Panc1 (cell line): ENCODE measurements at regions not wholly inside any gene's neighbourhood (a gene's known extent, or its start where the extent isn't known, plus 50 kb on each side); places are given as distances from the start of the nearest gene placed in this dataset.
A peak's percentile ranks its signal among the peaks of the same experiment; 100 is the strongest.

Source experiments
- ATAC-seq: fragments of 200-7000 bp; cut with Tn5 transposase; 2 replicates; pipeline ENCODE4 v1.9.1; 2020; ENCODE audit warnings: mild to moderate bottlenecking, moderate library complexity
- BruUV-seq: library from RNA; stranded (reverse); fragments of 400-500 nt; replicated peaks from 2 replicates; lab custom pipeline; 2021; lab: Mats Ljungman, UMichigan
- CTCF ChIA-PET: fragments of 300-600 bp; sonication (Branson Sonifier 250); formaldehyde crosslinking; loops from one replicate; lab custom pipeline; 2022; ENCODE audit warnings: antibody characterized with exemption; lab: Charles Lee
- POLR2A ChIA-PET: fragments of 300-600 bp; sonication (Branson Sonifier 250); formaldehyde crosslinking; loops from one replicate; lab custom pipeline; 2022; ENCODE audit warnings: antibody characterized with exemption; lab: Charles Lee
- DNase-seq: peaks from one replicate; pipeline ENCODE4 v3.0.0-alpha.2; 2010; ENCODE audit warnings: low read depth, low spot score
- H3K27ac ChIP-seq: 2 replicates; pipeline ENCODE4 v1.5.1; 2011; ENCODE audit warnings: mild to moderate bottlenecking, low read length, inconsistent platforms
- H3K27me3 ChIP-seq: fragments of 200-500 bp; sonication (Bioruptor generic); 2 replicates; pipeline ENCODE4 v1.6.0; 2014; ENCODE audit warnings: low read length, inconsistent platforms; ENCODE audit not compliant: control insufficient read depth, insufficient read depth
- H3K36me3 ChIP-seq: fragments of 200-500 bp; sonication (Bioruptor generic); 2 replicates; pipeline ENCODE4 v1.5.1; 2014; ENCODE audit warnings: inconsistent platforms, mild to moderate bottlenecking, low read length, moderate library complexity; ENCODE audit not compliant: control insufficient read depth, insufficient read depth
- H3K4me1 ChIP-seq: 2 replicates; pipeline ENCODE4 v1.5.1; 2011; ENCODE audit warnings: inconsistent platforms, mild to moderate bottlenecking, low read length, moderate library complexity; ENCODE audit not compliant: control insufficient read depth, insufficient read depth
- H3K4me3 ChIP-seq, 2 experiments: 2 replicates each; pipeline ENCODE4 v1.5.1; 2011 to 2012; ENCODE audit warnings: low read depth in 2 of 2, low read length in 2 of 2, mild to moderate bottlenecking in 2 of 2, inconsistent platforms in 1 of 2, moderate library complexity in 1 of 2
- H3K9me3 ChIP-seq: fragments of 200-500 bp; sonication (Bioruptor generic); 2 replicates; pipeline ENCODE4 v1.5.1; 2014; ENCODE audit warnings: low read depth, mild to moderate bottlenecking, inconsistent platforms, low read length, moderate library complexity; ENCODE audit not compliant: control insufficient read depth, insufficient read depth
- CTCF ChIP-seq: fragments of 450-650 bp; IDR thresholded peaks from 2 replicates; pipeline ENCODE4 v1.5.1; 2017; ENCODE audit warnings: mild to moderate bottlenecking
- POLR2AphosphoS5 ChIP-seq: IDR thresholded peaks from 2 replicates; pipeline ENCODE4 v1.6.1; 2012; ENCODE audit warnings: mild to moderate bottlenecking, low read depth, low read length, moderate library complexity
- REST ChIP-seq, 2 experiments: IDR thresholded peaks; 2 replicates each; pipeline ENCODE4 v1.6.1; 2011 to 2012; ENCODE audit warnings: low read depth in 2 of 2, control low read depth in 1 of 2, low read length in 1 of 2, mild to moderate bottlenecking in 1 of 2, moderate library complexity in 1 of 2; ENCODE audit not compliant: insufficient read depth in 1 of 2
- SIN3A ChIP-seq: IDR thresholded peaks from 2 replicates; pipeline ENCODE4 v1.6.1; 2012; ENCODE audit warnings: low read depth, mild to moderate bottlenecking, low read length, moderate library complexity, borderline replicate concordance; ENCODE audit not compliant: insufficient read depth
- TCF7L2 ChIP-seq: IDR thresholded peaks from 2 replicates; pipeline ENCODE4 v1.6.1; 2011; ENCODE audit warnings: mild to moderate bottlenecking, low read depth, low read length, inconsistent platforms
- in situ Hi-C: cut with HindIII; loops from 2 replicates; pipeline ENCODE4 v1.10.0; 2016; ENCODE audit warnings: low sequenced_read_pairs, low pct_unique_long_range_greater_than_20kb
- intact Hi-C: fragments of 100-400 bp; cut with micrococcal nuclease; formaldehyde crosslinking; loops from one replicate; pipeline ENCODE4 v1.10.0; 2022; ENCODE audit not compliant: unreplicated experiment

GRCh38 chr1:113322439-113322838, 67.9 kb upstream of the MAGI3 start:
- no peak for DNase-seq
- TF ChIP-seq CTCF: no peak
- TF ChIP-seq POLR2AphosphoS5: no peak
- no peak for TF ChIP-seq REST (IDR thresholded peaks at IDR 0.05; ENCODE audit: insufficient read depth in 1 of 2, low read depth in 2 of 2, low read length in 1 of 2)
- no peak for TF ChIP-seq SIN3A
- no peak for TF ChIP-seq TCF7L2
- no peak for ATAC-seq
- BruUV-seq: no TSS peak
- Histone ChIP-seq H3K36me3 (no peaks in the 10 kb centered on the region), H3K27me3 (no peaks in the 10 kb centered on the region), H3K4me1 (no peaks in the 10 kb centered on the region), H3K27ac (no peak overlapping the region), H3K4me3 (no peak overlapping the region), H3K9me3 (no peaks in the 10 kb centered on the region)
- in situ Hi-C loops: no loop called here
- ChIA-PET POLR2A (no interaction called here), CTCF (no interaction called here)
- intact Hi-C loops: no loop called here

GRCh38 chr1:113325022-113325421, 65.3 kb upstream of the MAGI3 start:
- Histone ChIP-seq H3K9me3 (no peaks in the 10 kb centered on the region), H3K36me3 (no peaks in the 10 kb centered on the region), H3K27ac (no peak overlapping the region), H3K27me3 (no peaks in the 10 kb centered on the region), H3K4me1 (no peaks in the 10 kb centered on the region), H3K4me3 (no peak overlapping the region)
- in situ Hi-C loops: no loop called here
- no TSS peak for BruUV-seq
- ChIA-PET CTCF (no interaction called here), POLR2A (interaction anchor here (0.5 kb wide), 1 partner anchor 48 kb away, joined by 3 read pairs; no protein-coding TSS in a partner anchor)
- DNase-seq (peak; percentile 7), ATAC-seq (no peak)
- TF ChIP-seq TCF7L2 (no peak), CTCF (no peak), REST (IDR thresholded peaks at IDR 0.05; ENCODE audit: insufficient read depth in 1 of 2, low read depth in 2 of 2, low read length in 1 of 2) (no peak)
- intact Hi-C loops: no loop called here
